IMR-90 (cell line): ENCODE measurements at regions not wholly inside any gene's neighbourhood (a gene's known extent, or its start where the extent isn't known, plus 50 kb on each side); places are given as distances from the start of the nearest gene placed in this dataset.

Source experiments
- ATAC-seq: fragments of 200-7000 bp; cut with Tn5 transposase; 2 replicates; pipeline ENCODE4 v1.9.1; 2020; ENCODE audit warnings: low read depth, mild to moderate bottlenecking, moderate library complexity
- BruUV-seq: library from RNA; stranded (reverse); fragments of 400-500 nt; replicated peaks from 2 replicates; lab custom pipeline; 2021; lab: Mats Ljungman, UMichigan
- CTCF ChIA-PET: fragments of 300-600 bp; formaldehyde crosslinking; extraction: SDS; loops from one replicate; lab custom pipeline; 2021; ENCODE audit warnings: antibody characterized with exemption; lab: Yijun Ruan, JAX
- POLR2A ChIA-PET: fragments of 300-600 bp; sonication (Branson Sonifier 250); formaldehyde crosslinking; loops from one replicate; lab custom pipeline; 2022; ENCODE audit warnings: antibody characterized with exemption; ENCODE audit not compliant: unreplicated experiment; lab: Charles Lee
- DNase-seq: peaks from one replicate; pipeline ENCODE4 v3.0.0; 2013
- H2AFZ ChIP-seq: replicated peaks from 2 replicates; pipeline ENCODE3; 2013; ENCODE audit warnings: low read length, mild to moderate bottlenecking; ENCODE audit not compliant: poor library complexity
- H2AK5ac ChIP-seq: 2 replicates; pipeline ENCODE4 v1.6.1; 2013; ENCODE audit warnings: low read depth, low read length, inconsistent platforms
- H2AK9ac ChIP-seq: replicated peaks from 2 replicates; pipeline ENCODE3; 2013; ENCODE audit warnings: mild to moderate bottlenecking, low read depth, low read length, moderate library complexity; ENCODE audit not compliant: poor library complexity
- H2BK120ac ChIP-seq: 2 replicates; pipeline ENCODE4 v1.6.1; 2013; ENCODE audit warnings: low read depth, low read length, inconsistent platforms
- H2BK15ac ChIP-seq: 3 replicates; pipeline ENCODE4 v1.6.1; 2013; ENCODE audit warnings: low read depth, low read length, inconsistent platforms
- H2BK20ac ChIP-seq: 2 replicates; pipeline ENCODE4 v1.6.1; 2013; ENCODE audit warnings: low read depth, mild to moderate bottlenecking, inconsistent platforms, low read length, moderate library complexity
- H2BK5ac ChIP-seq: 2 replicates; pipeline ENCODE4 v1.6.1; 2013; ENCODE audit warnings: mild to moderate bottlenecking, low read depth, low read length, inconsistent platforms; ENCODE audit not compliant: poor library complexity, severe bottlenecking
- H3K14ac ChIP-seq: replicated peaks from 2 replicates; pipeline ENCODE4 v1.6.1; 2013; ENCODE audit warnings: low read depth, low read length, inconsistent platforms
- H3K18ac ChIP-seq: 2 replicates; pipeline ENCODE4 v1.6.1; 2013; ENCODE audit warnings: low read depth, low read length, control low read depth
- H3K23ac ChIP-seq: 2 replicates; pipeline ENCODE4 v1.6.1; 2013; ENCODE audit warnings: low read depth, low read length, inconsistent platforms
- H3K27ac ChIP-seq: 2 replicates; pipeline ENCODE4 v1.5.1; 2013; ENCODE audit warnings: mild to moderate bottlenecking, control low read depth, low read length; ENCODE audit not compliant: insufficient read depth
- H3K27me3 ChIP-seq: 2 replicates; pipeline ENCODE4 v1.6.1; 2013; ENCODE audit warnings: low read length; ENCODE audit not compliant: control insufficient read depth, insufficient read depth
- H3K36me3 ChIP-seq: 2 replicates; pipeline ENCODE4 v1.6.1; 2013; ENCODE audit warnings: low read length, mixed read lengths; ENCODE audit not compliant: control insufficient read depth, insufficient read depth
- H3K4ac ChIP-seq: 2 replicates; pipeline ENCODE4 v1.6.1; 2013; ENCODE audit warnings: low read depth, low read length, inconsistent platforms
- H3K4me1 ChIP-seq: 2 replicates; pipeline ENCODE4 v1.6.1; 2013; ENCODE audit warnings: low read length, mixed read lengths; ENCODE audit not compliant: control insufficient read depth, insufficient read depth
- H3K4me2 ChIP-seq: 2 replicates; pipeline ENCODE4 v1.6.1; 2013; ENCODE audit warnings: low read depth, mild to moderate bottlenecking, control low read depth, low read length, moderate library complexity
- H3K4me3 ChIP-seq: 2 replicates; pipeline ENCODE4 v1.5.1; 2013; ENCODE audit warnings: low read depth, mild to moderate bottlenecking, control low read depth, low read length, moderate library complexity; ENCODE audit not compliant: insufficient read depth
- H3K56ac ChIP-seq: 2 replicates; pipeline ENCODE4 v1.6.1; 2013; ENCODE audit warnings: low read length, inconsistent platforms; ENCODE audit not compliant: insufficient read depth; ENCODE audit errors: extremely low read depth
- H3K79me1 ChIP-seq, 2 experiments: 2 replicates each; pipeline ENCODE4 v1.6.1; 2013; ENCODE audit warnings: low read length in 2 of 2, inconsistent platforms in 1 of 2, low read depth in 1 of 2
- H3K9ac ChIP-seq: 2 replicates; pipeline ENCODE4 v1.6.1; 2013; ENCODE audit warnings: low read depth, low read length, control low read depth
- H3K9me1 ChIP-seq: 2 replicates; pipeline ENCODE4 v1.6.1; 2013; ENCODE audit warnings: low read length, inconsistent platforms; ENCODE audit not compliant: insufficient read depth
- H3K9me3 ChIP-seq: 2 replicates; pipeline ENCODE4 v1.6.1; 2013; ENCODE audit warnings: low read length; ENCODE audit not compliant: control insufficient read depth, insufficient read depth
- H4K20me1 ChIP-seq: 2 replicates; pipeline ENCODE4 v1.6.1; 2013; ENCODE audit warnings: low read length, inconsistent platforms; ENCODE audit not compliant: insufficient read depth
- H4K5ac ChIP-seq: 2 replicates; pipeline ENCODE4 v1.6.1; 2013; ENCODE audit warnings: mild to moderate bottlenecking, low read depth, low read length, control low read depth
- H4K8ac ChIP-seq, 2 experiments: 2 replicates each; pipeline ENCODE4 v1.6.1; 2013; ENCODE audit warnings: low read depth in 2 of 2, low read length in 2 of 2, control low read depth in 1 of 2, inconsistent platforms in 1 of 2
- H4K91ac ChIP-seq: 2 replicates; pipeline ENCODE4 v1.6.1; 2013; ENCODE audit warnings: low read depth, low read length, inconsistent platforms; ENCODE audit not compliant: insufficient read depth
- BHLHE40 ChIP-seq: fragments of 150-350 bp; IDR thresholded peaks from 2 replicates; pipeline ENCODE4 v1.6.1; 2016; ENCODE audit warnings: mild to moderate bottlenecking, low read depth, low read length
- CEBPB ChIP-seq: IDR thresholded peaks from 2 replicates; pipeline ENCODE4 v1.6.1; 2012; ENCODE audit warnings: low read depth, low read length, improper control_type of control experiment
- CHD1 ChIP-seq: IDR thresholded peaks from 2 replicates; pipeline ENCODE4 v1.6.1; 2012; ENCODE audit warnings: low read depth, low read length, improper control_type of control experiment
- CTCF ChIP-seq: conservative IDR thresholded peaks from 2 replicates; pipeline ENCODE4 v1.5.1; 2012; ENCODE audit warnings: mild to moderate bottlenecking, low read depth, low read length, improper control_type of control experiment
- ELK1 ChIP-seq: fragments of 150-350 bp; IDR thresholded peaks from 2 replicates; pipeline ENCODE4 v1.6.1; 2016; ENCODE audit warnings: low read depth, mild to moderate bottlenecking, low read length, moderate library complexity, borderline replicate concordance
- FOS ChIP-seq: fragments of 150-350 bp; IDR thresholded peaks from 2 replicates; pipeline ENCODE4 v1.6.1; 2016; ENCODE audit warnings: low read depth, low read length
- MAFK ChIP-seq: IDR thresholded peaks from 2 replicates; pipeline ENCODE4 v1.6.1; 2012; ENCODE audit warnings: low read depth, low read length, improper control_type of control experiment
- MAZ ChIP-seq: IDR thresholded peaks from 2 replicates; pipeline ENCODE4 v1.6.1; 2012; ENCODE audit warnings: low read depth, mild to moderate bottlenecking, low read length, improper control_type of control experiment, moderate library complexity, borderline replicate concordance
- MXI1 ChIP-seq: IDR thresholded peaks from 2 replicates; pipeline ENCODE4 v1.6.1; 2012; ENCODE audit warnings: low read depth, mild to moderate bottlenecking, low read length, moderate library complexity, borderline replicate concordance
- NFE2L2 ChIP-seq: fragments of 150-350 bp; IDR thresholded peaks from 2 replicates; pipeline ENCODE4 v1.6.1; 2016; ENCODE audit warnings: low read depth, mild to moderate bottlenecking, low read length
- POLR2A ChIP-seq: IDR thresholded peaks from 2 replicates; pipeline ENCODE4 v1.6.1; 2012; ENCODE audit warnings: mild to moderate bottlenecking, low read depth, low read length
- RAD21 ChIP-seq: IDR thresholded peaks from 2 replicates; pipeline ENCODE4 v1.6.1; 2012; ENCODE audit warnings: low read length, improper control_type of control experiment
- RCOR1 ChIP-seq: IDR thresholded peaks from 2 replicates; pipeline ENCODE4 v1.6.1; 2012; ENCODE audit warnings: mild to moderate bottlenecking, low read length, improper control_type of control experiment; ENCODE audit not compliant: insufficient replicate concordance
- RFX5 ChIP-seq: IDR thresholded peaks from 2 replicates; pipeline ENCODE4 v1.8.0; 2012; ENCODE audit warnings: low read depth, mild to moderate bottlenecking, low read length, moderate library complexity
- SMC3 ChIP-seq: fragments of 150-350 bp; IDR thresholded peaks from 2 replicates; pipeline ENCODE4 v1.6.1; 2016; ENCODE audit warnings: low read depth, mild to moderate bottlenecking, antibody characterized with exemption, low read length, moderate library complexity
- USF2 ChIP-seq: fragments of 150-350 bp; IDR thresholded peaks from 2 replicates; pipeline ENCODE4 v1.6.1; 2017; ENCODE audit warnings: mild to moderate bottlenecking, antibody characterized with exemption, low read length, low read depth
- WGBS, 2 experiments: methylation state at CpG; one replicate each; pipeline versions ENCODE4 v1.1.5 to v1.1.7; 2013; ENCODE audit warnings: missing lambda C conversion rate in 2 of 2; ENCODE audit not compliant: insufficient read length in 1 of 2; ENCODE audit errors: extremely low coverage in 2 of 2; 5-methylcytosine and 5-hydroxymethylcytosine counted together
- dilution Hi-C: fragments of 300-500 bp; cut with HindIII; formaldehyde crosslinking; loops from one replicate; pipeline ENCODE4 v1.14.3; 2018; ENCODE audit warnings: low sequenced_read_pairs; ENCODE audit not compliant: unreplicated experiment
- in situ Hi-C: fragments of 300-500 bp; cut with MboI; formaldehyde crosslinking; loops from 3 replicates; pipeline ENCODE4 v1.14.3; 2019; ENCODE audit warnings: low sequenced_read_pairs, inconsistent platforms, mixed read lengths
- intact Hi-C: fragments of 100-400 bp; cut with micrococcal nuclease; formaldehyde crosslinking; loops from 2 replicates; pipeline ENCODE4 v1.10.0; 2022

DNA sequence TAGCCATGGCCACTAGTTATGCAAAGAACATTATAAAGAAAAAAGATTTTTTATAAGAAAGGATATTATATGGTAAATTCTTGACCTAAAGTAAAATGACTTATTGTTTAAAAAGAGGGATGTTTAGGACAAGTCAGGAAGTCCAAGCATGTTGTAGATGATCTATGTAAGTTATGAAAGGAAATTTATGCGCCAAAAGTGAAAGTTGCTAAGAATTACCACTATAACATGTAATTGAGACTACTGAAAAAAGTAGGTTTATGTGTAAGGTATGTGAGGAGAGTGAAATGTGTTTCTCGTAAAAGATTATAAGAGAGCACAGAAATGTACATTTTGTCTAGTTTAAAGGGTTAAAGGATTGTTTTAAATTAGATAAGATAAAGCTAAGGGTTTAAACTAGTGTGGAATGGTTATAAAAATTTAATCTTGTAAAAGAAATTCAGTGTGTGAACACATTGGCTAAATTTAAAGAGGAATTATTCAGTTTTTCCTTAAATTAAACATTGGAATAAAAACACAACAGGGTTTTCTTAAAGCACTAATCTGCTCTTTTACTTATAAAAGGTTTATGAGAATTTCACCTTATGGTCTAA, 1100.4 kb upstream of the EDIL3 start:
- BruUV-seq, result no TSS peak
- Histone ChIP-seq H2AFZ (no peak overlapping the region), H3K27me3 (no peaks in the 10 kb centered on the region), H3K4me3 (no peak overlapping the region), H3K9me3 (peaks cover 3% of the 10 kb centered on the region; the same call in 1 of the 2 replicates), H3K56ac (no peak overlapping the region), H2BK20ac (no peak overlapping the region), H2AK5ac (no peak overlapping the region), H2AK9ac (no peak overlapping the region), H3K79me1 (no peaks in the 10 kb centered on the region), H3K9me1 (no peaks in the 10 kb centered on the region), H4K20me1 (no peaks in the 10 kb centered on the region), H2BK5ac (no peak overlapping the region), H3K27ac (no peak overlapping the region), H3K36me3 (no peaks in the 10 kb centered on the region), H3K4ac (no peak overlapping the region), H3K9ac (no peak overlapping the region), H3K4me2 (no peak overlapping the region), H3K18ac (no peak overlapping the region), H4K8ac (no peak overlapping the region), H4K91ac (no peak overlapping the region), H3K23ac (no peak overlapping the region), H3K14ac (no peak overlapping the region), H2BK15ac (no peak overlapping the region), H4K5ac (no peak overlapping the region), H3K4me1 (no peaks in the 10 kb centered on the region), H2BK120ac (no peak overlapping the region)
- TF ChIP-seq MAZ, result no peak
- no peak for TF ChIP-seq USF2
- no peak for TF ChIP-seq POLR2A
- no peak for TF ChIP-seq NFE2L2
- TF ChIP-seq SMC3, result no peak
- TF ChIP-seq MXI1, result no peak
- no peak for TF ChIP-seq CTCF
- TF ChIP-seq FOS, result no peak
- no peak for TF ChIP-seq CEBPB
- no peak for TF ChIP-seq BHLHE40
- no peak for TF ChIP-seq MAFK
- no peak for TF ChIP-seq RFX5
- no peak for TF ChIP-seq CHD1
- no peak for TF ChIP-seq RCOR1
- no peak for TF ChIP-seq RAD21
- no peak for TF ChIP-seq ELK1
- intact Hi-C loops (no loop called here), dilution Hi-C loops (no loop called here), in situ Hi-C loops (no loop called here)
- ATAC-seq (no peak), DNase-seq (no peak)
- ChIA-PET CTCF (no interaction called here), POLR2A (no interaction called here)
- WGBS, 2 experiments, result no CpG with 5 or more reads among the region's 2 CpGs
